ENCODE measurements at regions not wholly inside any gene's neighbourhood (a gene's known extent, or its start where the extent isn't known, plus 50 kb on each side); places are given as distances from the start of the nearest gene placed in this dataset.

DNA sequence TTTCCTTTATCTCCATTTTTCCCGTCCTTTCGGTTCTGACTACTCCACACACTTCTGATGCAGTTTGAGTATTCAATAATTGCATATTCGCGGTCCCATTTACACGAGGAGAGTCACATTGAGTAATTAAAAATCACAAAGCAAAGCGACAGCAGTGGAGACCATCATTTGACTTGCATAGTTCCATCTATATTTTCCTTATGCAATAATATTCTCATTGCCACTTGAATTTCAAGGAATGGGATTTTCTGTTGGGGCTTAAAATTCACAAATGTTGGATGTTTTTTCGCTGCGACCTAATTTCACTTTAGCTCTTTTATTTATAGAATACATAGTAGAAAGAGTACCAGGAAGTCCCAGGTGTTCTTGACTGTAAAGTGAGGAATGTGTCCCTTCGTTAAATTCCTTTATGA lies 186.8 kb downstream of the ZEB2 start:
- DNase-seq (ENCODE audit: low read depth in 2 of 2): no peak

DNA sequence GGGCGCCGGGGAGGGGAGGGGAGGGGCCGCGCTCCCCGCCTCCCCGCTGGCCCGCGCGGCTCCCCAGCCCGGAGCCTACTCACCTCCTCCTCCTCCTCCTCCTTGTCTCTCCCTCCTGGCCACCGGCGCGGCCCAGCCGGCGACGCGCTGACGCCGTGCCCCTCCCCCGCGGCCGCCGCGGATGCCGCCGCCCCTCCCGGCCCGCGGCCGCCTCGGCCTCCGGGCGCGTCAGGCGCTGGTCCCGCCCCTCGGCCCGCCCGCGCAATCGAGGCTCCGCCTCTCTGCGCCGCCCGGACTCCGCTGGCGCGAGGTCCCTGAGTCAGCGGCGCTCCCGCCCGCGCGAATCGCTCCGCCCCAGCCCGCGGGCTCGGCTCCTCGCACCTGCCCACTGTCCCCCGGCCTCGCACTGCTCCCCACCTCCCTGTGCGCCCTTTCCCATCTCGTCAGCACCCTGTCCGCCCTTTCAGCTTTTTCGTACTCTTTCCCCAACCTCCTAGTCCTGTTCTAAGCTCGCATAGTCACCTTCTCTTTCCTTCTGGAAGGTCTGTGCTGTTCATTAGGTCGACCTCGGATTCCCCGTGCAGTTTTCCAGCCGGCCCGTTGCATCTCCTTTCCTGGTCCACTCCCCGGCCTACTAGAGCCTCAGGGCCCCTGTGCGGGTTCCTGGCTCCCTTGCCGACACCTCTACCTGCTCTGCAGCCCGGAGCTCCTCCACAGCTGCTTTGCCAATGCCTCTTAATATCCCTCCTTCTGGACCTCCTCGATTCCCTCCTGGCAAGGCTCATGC lies 187.4 kb downstream of the ZEB2 start:
- DNase-seq (ENCODE audit: low read depth in 2 of 2): peak; percentile 73 to 74

DNA sequence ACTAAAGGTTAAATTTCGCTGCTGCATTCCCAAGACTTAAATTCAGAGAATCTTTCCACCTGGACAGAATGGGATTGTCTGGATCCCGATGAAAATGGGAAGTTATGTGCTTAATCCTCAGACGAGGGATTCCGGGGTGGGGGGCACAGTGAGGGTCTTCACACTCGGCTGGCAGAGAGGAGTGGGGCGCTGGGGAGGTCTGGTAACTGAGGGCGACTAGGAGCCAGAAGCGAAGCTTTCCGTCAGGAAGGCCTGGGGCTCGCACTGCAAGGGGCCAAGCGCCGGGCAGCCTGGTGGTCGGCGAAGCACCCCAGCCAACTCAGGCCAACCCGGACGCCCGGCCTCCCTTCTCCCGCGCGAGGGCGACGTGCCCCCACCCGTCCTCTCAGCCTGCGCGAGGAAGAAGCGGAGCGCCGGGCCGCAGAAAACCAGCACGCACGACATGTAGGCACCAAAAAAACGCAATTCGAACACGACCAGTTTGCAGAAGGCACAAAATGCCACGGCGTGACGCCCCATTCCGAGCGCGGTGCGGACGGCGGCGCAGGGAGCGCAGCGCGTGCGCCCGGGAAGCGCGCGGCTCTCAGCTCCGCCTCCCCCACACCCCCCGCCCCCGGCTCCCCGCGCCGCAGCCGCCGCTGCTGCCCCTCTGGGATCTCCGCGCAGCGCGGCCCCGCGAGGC lies 188.1 kb downstream of the ZEB2 start:
- no peak for DNase-seq (ENCODE audit: low read depth in 2 of 2)

DNA sequence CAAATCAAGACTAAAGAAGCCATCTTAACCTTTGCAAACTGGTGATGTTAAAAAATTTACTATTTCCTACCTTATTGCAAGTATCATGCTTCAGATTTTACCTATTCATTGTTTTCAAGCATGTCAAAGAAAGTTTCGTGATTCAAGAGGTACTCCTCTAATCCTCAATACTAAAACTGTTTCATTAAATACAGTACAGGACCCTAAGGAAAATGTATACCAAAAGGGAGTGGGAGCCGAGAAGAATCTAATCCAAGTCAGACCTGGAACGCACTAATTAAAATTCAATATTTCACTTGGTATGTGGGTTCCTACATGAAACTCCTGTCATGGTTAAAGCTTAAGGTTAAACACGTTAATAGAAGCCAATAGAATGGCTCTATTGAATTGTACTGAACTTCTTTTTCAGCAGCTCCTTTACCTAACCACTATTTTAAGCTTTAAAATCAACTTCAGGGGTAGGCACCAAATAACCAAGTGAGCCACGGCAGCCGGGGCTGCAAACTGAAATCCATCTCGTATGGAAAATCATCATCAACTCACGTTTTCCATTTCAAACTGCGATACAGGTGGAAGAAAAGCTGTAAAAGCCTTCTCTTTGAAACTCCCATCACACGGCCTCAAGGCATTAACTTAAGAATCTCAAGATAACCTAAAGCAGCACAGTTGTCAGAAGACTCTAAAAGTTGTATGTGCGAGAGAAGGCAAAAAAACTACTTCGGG lies 188.8 kb downstream of the ZEB2 start:
- no peak for DNase-seq (ENCODE audit: low read depth in 2 of 2)

DNA sequence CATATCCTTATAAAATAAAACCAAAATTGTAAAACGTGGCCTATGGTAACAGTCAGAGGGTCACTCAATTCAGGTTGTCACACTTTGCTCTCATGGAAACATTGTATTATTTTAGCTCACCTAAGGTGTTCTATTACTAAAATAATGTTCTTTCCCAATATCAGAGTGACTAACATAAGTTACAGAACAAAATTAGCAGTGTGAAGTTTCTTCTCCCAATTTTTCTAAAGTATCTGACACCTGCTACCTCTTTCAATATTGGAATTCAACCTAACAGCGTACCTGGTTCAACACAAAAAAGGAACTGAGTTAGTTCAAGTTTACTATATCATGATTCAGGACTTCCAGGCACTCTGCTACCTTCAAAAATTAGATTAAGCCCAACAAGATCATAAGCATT lies 190.4 kb downstream of the ZEB2 start:
- DNase-seq (ENCODE audit: low read depth in 2 of 2): no peak

DNA sequence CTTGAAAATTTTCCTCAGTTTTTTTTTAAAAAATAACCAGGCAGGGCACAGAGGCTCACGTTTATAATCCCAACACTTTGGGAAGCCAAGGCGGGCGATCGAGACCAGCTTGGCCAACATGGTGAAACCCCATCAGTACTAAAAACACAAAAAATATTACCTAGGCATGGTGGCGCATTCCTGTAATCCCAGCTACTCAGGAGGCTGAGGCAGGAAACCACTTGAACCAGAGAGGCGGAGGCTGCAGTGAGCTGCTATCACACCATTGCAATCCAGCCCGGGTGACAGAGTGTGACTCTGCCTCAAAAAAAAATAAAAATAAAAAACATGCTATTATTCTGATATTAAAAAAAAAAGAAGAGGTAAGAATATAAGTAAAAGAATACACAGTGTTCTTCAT lies 191.0 kb downstream of the ZEB2 start:
- no peak for DNase-seq (ENCODE audit: low read depth in 2 of 2)

DNA sequence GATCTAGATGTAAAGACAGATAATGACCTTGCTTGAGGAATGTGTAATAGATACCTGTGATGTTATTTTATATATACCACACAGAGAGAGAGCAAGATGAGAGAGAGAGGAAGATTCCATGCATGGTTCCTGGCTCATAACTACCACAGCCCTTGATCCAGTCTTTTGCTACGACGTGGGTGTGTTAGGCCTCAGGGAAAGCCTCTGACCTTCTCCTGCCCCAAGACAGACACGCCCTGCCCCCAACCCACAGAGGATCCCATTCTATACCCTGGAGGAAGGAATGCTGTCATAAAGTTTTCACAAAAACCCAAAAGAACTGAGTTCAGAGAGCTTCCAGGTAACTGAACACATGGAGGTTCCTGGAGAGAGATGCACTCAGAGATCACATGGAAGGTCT lies 193.1 kb downstream of the ZEB2 start:
- DNase-seq (ENCODE audit: low read depth in 2 of 2): no peak

DNA sequence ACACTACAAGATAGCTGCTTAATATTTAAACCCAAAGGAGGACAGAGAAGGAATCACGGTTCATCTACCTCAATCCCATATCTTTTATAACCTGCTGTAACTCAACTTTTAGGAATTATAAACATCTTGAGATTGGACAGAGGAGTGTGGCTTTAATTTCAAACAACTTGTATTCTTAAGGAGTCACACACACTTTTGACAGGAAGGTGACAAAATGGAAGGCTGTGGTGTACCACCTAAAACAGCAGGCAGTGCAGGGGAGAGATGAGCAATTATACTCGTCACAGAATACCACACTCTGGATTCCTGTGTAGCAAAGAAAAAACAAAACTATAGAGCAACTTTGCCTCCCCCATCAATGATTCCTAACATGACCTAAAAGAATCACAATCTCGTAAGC lies 194.8 kb downstream of the ZEB2 start:
- no peak for DNase-seq (ENCODE audit: low read depth in 2 of 2)

DNA sequence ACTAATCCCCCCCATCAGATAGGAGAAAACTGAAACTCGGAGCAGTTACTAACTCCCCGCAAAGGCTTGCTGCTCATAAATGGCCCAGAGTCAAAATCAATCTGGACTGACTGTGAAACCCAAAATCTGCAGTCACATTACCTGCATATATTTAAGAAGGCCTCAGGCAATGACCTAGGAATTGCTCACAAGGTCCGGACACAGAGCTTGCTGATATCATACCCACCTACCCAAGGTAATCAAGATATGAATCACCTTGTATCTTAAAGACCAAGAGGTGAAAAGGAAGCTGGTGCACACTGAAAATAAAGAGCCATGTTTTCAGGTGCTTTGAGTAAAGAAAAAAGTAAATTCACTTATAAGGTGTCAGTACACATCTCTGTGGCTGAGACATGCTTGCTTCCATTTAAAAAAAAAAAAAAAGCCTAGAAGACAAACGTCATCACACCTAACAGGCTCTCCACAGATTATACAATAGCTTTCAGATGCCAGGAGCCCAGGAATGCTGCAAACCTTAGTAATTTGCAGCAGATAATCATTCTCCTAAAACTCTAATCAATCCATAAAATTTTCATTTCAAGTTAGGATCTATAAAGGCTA lies 195.4 kb downstream of the ZEB2 start:
- no peak for DNase-seq (ENCODE audit: low read depth in 2 of 2)

DNA sequence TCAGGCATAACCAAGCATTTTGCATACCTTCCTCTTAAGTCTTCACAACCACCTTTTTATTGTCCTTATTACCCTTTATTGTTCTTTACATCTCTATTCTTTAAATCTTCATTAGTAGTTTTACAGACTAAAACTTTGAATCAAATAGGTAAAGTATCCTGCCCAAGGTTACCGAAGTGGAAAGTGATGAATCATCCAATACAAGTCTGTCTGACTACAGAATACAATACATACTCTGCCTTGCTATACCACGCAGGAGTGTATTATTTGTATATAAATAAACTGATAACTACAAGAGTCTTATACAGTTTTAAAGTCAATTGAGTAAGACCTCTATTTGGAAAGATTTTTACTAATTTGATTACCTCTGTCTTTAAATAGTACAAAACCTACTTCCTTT lies 196.0 kb downstream of the ZEB2 start:
- no peak for DNase-seq (ENCODE audit: low read depth in 2 of 2)

DNA sequence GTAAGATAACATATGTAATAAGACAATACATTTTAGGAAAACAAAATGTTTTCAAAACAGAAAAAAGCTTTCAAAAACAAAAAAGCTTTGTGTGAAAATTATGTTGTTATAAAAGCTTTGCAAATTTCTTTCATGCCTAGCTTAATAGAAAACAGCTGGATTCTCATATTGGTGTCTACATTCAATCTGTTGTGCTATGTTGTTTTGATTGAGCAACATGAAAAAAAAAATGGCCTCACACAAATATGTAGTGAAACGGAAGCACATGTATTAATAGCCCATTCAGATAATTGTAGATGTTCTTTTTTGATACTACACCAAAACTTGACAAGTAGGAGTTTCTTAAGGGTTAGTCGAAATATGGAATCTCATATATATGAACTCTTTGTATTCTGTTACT lies 197.5 kb downstream of the ZEB2 start:
- peak; percentile 34 to 35 for DNase-seq (ENCODE audit: low read depth in 2 of 2)

DNA sequence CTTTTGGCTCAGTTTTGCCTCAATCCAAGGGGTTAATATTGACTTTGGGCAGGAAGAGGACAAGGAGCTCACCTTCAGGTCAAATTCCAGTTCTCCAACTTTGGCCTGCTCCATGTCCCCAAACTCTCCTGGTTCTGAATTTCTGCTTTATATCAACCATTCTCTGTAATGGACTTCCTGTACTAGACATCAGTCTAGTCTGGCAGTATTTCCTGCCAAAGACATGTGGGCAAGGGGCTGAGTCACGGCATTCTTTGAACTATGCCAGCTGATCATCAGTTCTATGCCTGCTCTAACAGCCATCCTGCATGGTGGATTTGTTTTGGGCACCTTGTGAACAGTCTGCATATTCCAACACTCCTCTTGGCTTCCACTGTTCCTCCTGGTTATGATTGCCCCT lies 199.4 kb downstream of the ZEB2 start:
- no peak for DNase-seq (ENCODE audit: low read depth in 2 of 2)

DNA sequence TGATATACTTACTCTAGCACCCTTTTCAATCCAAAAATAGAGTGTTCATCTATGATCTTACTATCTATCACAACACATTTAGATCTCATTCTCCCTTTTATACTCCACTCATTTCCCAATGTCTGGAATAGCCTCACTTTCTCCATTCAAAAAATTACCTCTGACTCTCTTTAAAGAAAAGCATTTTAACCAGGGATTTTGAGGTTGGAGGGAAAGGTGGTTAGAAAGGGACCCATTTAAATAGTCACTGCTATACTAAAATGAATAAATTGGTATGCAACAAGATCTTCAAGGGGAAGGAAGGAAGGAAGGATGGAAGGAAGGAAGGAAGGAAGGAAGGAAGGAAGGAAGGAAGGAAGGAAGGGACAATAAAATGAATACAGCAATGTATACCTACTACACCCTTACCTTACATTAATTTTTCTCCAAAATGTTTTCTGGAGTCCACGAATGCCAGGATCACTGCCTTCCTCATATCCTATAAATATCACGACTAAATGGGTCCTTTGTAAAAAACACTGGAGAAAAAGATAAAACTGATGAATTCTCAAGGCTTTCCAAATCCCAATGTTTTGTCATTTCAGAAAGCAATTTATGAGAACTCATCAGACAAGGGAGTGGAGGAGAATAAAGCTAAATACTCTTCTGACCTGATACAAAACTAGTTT lies 202.7 kb downstream of the ZEB2 start:
- DNase-seq (ENCODE audit: low read depth in 2 of 2): no peak

DNA sequence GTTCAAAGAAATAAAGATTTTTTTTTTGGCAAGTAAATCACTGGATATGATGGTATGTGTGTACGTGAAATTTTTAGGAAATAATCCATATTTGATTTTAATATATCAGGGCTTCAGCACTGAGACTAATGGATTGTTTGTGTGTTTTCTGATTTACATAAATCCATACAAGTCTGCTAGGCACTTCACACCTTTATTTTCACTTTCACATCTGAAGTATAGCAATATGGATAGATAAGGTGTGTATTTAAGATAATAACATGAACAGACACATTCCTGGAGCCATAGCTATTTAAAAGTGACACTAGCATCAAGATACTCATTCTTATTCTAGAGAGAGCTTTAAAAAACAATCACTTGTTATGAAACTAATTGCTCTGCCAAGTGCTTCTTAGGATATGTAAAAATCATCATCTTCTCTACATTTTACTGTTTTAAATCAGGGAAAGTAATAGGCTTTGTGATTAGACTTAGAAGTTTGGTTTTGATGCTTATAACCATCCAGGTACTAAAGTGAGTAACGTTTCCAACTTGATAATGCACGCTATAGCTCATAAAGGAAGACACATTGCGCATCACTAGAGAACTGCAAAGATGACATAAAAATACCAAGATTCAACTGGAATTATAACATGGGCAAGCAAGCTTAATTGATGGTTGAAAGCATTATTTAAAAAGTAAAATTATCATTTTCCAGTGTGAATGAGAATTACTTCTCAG lies 208.9 kb downstream of the ZEB2 start:
- no peak for DNase-seq (ENCODE audit: low read depth in 2 of 2)

DNA sequence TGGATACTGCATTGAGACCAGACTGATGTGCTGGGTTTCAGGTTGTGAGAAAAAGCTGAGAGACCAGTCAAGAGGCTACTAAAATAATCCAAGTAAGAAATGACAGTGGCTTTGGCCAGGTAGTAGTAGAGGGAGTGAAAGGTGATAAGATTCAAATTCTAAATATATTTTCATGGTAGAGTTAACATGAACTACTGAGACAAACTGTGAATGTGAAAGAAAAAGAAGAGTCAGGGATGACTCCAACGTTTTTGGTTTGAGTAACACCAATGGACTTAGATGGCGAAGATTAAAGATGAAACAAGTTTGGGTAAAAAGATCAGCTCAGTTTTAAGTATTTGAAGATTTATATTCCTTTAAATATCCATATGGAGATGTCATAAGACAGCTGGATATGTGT lies 209.4 kb downstream of the ZEB2 start:
- no peak for DNase-seq (ENCODE audit: low read depth in 2 of 2)

DNA sequence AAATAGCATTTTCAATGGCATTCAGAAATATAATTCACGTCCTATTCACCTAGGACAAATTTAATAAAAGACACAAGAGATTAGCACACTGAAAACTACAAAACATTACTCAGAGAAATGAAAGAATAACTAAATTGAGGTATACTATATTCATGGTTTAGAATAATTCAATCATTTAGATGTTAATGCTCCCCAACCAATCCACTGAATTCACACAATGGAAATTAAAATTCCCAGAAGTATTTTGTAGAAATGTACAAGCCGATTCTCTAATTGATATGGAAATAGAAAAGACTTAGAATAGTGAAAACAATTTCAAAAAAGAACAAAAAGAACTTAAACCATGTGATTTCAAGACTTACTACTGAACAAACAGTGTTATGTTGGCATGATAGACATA lies 212.2 kb downstream of the ZEB2 start:
- DNase-seq (ENCODE audit: low read depth in 2 of 2): no peak

DNA sequence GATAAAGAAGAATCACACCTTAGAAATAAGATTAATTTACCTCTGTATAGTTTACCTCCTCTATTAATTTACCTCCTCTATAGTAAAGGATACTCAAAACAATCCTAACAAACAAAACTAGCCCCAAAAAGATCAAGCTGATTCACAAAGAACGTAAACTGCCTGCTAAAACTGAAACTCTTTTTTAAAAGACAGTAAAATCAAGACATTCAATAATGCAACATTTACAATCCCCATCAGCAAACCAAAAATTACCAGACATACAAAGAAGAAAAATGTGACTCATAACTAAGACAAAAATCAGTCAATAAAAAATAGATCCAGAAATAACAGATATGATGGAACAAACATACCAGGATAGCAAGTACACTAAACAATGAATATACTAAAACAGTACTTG lies 215.7 kb downstream of the ZEB2 start:
- no peak for DNase-seq (ENCODE audit: low read depth in 2 of 2)

DNA sequence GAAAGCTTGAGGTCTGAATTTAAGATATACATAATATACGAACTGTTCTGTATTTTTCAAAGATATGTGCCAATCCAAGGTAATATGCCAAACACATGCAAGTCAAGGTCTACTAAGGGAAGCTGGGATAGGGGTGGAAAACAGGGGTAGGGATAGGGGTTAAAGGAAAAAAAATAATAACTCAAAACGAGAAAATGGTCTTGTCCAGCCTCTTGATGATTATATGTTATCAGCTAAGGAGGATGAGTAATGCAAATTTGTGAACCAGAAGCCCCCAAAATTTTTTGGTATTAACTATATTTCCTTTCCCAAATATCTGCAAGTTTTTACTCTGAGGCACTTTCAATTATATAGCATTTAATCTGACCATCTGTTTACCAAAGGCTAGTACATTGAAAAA lies 219.3 kb downstream of the ZEB2 start:
- no peak for DNase-seq (ENCODE audit: low read depth in 2 of 2)

DNA sequence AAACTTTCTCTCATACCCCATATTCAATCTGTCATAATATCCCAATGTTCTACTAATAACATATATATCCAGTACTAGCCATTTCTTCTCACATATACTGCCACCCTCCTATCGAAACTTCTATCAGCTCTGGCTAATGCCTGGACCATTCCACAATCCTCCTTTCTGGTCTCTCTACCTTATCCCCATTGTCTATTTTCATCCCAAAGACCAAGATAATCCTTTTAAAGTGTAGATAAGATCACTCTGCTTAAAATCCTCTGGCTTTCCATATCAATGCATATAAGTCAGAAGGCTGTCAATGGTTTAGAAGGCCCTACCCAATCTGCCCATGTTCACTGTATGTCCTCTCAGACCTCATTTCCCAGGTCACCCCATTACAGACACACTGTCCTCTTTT lies 229.6 kb downstream of the ZEB2 start:
- DNase-seq (ENCODE audit: low read depth in 2 of 2): no peak

DNA sequence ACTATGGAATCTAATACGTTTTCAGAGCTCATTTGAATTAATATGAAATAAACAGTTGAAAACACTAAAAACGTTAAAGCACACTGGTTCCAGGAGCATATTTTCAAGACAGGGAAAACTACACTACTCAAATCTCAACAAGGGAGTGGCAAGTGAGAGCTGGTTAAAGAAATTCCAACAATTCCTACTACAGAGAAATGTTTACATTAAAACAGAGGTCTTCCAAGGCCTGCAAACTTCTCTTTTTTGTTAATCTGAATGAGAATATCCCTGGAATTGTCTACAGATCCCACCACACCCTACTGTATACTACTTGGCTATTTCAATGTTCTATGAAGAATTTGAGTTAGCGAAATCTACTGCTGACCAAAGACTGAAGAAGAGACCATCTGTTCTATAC lies 231.5 kb downstream of the ZEB2 start:
- peak in 1 of 2 experiments; percentile 9 for DNase-seq (ENCODE audit: low read depth in 2 of 2)

DNA sequence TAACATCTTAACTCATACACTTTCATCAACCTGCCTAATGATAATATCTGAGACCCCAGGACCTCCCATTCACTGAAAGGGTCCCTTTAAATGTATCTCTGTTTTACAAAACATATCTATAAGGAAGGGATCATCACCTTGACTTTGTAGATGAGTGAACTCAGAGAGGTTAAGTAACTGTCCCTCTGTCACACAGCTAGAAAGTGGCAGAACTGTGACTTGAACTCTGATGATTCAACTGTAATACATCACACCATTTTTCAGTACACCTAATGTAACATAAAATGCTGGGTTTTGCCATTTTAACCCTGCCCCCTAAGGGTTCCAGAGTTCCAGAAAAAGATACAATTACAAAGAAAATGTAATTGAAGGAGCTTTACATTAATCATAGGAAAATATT lies 234.6 kb downstream of the ZEB2 start:
- no peak for DNase-seq (ENCODE audit: low read depth in 2 of 2)

Measured in fibroblast of skin of left biceps (primary cell).